ENCODE measurements at regions not wholly inside any gene's neighbourhood (a gene's known extent, or its start where the extent isn't known, plus 50 kb on each side); places are given as distances from the start of the nearest gene placed in this dataset.
A peak's percentile ranks its signal among the peaks of the same experiment; 100 is the strongest.
"Not testable (repeated sequence)": the region's sequence is repeated elsewhere in the genome, so short reads cannot be mapped to it uniquely, and the experiment has no call there.

GRCh38 chr1:80349218-80349617 is 1342.7 kb upstream of the ADGRL4 start:
- no peak for DNase-seq

- no peak for DNase-seq
Measured at GRCh38 chr1:80341021-80341420, 1334.5 kb upstream of the ADGRL4 start.

- DNase-seq: no peak
Measured at GRCh38 chr1:80318108-80318507, 1311.6 kb upstream of the ADGRL4 start.

- DNase-seq: no peak
Measured at GRCh38 chr1:80310703-80311245, 1304.2 kb upstream of the ADGRL4 start.

GRCh38 chr1:80305466-80305865 is 1298.9 kb upstream of the ADGRL4 start:
- no peak for DNase-seq

GRCh38 chr1:80293818-80294217 is 1287.3 kb upstream of the ADGRL4 start:
- DNase-seq: no peak

- not testable (repeated sequence) for DNase-seq
Measured at GRCh38 chr1:80288750-80289149, 1282.2 kb upstream of the ADGRL4 start.

- no peak for DNase-seq
Measured at GRCh38 chr1:80282536-80282935, 1276.0 kb upstream of the ADGRL4 start.

- DNase-seq: no peak
Measured at GRCh38 chr1:80278936-80279335, 1272.4 kb upstream of the ADGRL4 start.

GRCh38 chr1:80274256-80274655 is 1267.7 kb upstream of the ADGRL4 start:
- no peak for DNase-seq

- DNase-seq: no peak
Measured at GRCh38 chr1:80272495-80272894, 1266.0 kb upstream of the ADGRL4 start.

- DNase-seq: no peak
Measured at GRCh38 chr1:80258659-80259058, 1252.1 kb upstream of the ADGRL4 start.

- no peak for DNase-seq
Measured at GRCh38 chr1:80251591-80251990, 1245.1 kb upstream of the ADGRL4 start.

- no peak for DNase-seq
Measured at GRCh38 chr1:80251171-80251570, 1244.6 kb upstream of the ADGRL4 start.

- no peak for DNase-seq
Measured at GRCh38 chr1:80250573-80251168, 1244.1 kb upstream of the ADGRL4 start.

GRCh38 chr1:80249699-80250098 is 1243.2 kb upstream of the ADGRL4 start:
- DNase-seq: no peak

GRCh38 chr1:80248886-80249285 is 1242.4 kb upstream of the ADGRL4 start:
- DNase-seq: no peak

- DNase-seq: no peak
Measured at GRCh38 chr1:80245813-80246212, 1239.3 kb upstream of the ADGRL4 start.

- DNase-seq: no peak
Measured at GRCh38 chr1:80244372-80244771, 1237.8 kb upstream of the ADGRL4 start.

GRCh38 chr1:80241566-80241965 is 1235.0 kb upstream of the ADGRL4 start:
- DNase-seq: no peak

GRCh38 chr1:80225510-80225909 is 1219.0 kb upstream of the ADGRL4 start:
- no peak for DNase-seq

- DNase-seq: no peak
Measured at GRCh38 chr1:80221319-80221718, 1214.8 kb upstream of the ADGRL4 start.

- peak; percentile 10 for DNase-seq
Measured at GRCh38 chr1:80218112-80218511, 1211.6 kb upstream of the ADGRL4 start.

- peak; percentile 34 for DNase-seq
Measured at GRCh38 chr1:80217377-80217986, 1211.0 kb upstream of the ADGRL4 start.
